ENCODE measurements at regions not wholly inside any gene's neighbourhood (a gene's known extent, or its start where the extent isn't known, plus 50 kb on each side); places are given as distances from the start of the nearest gene placed in this dataset.

DNA sequence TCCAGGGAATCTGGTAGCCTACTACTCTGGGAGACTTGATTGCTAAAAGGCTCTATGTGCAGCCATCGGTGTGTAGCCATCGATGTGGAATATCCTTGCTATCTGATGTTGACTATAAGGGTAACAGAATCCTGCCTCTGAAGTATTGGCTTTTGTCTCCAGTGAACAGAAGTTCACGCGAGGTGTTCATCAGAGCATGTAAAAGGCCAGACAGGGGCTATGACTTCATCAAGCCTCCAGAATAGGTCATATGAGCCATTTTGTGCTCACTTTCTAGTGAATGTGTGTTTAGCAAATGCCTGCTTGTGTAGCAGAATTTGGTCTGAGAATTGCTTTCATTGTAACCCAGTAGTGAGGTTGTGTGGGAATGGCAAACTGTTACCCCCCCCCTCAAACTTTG lies 66.8 kb upstream of the RAD23B start:
- TF ChIP-seq, protein P1, sequence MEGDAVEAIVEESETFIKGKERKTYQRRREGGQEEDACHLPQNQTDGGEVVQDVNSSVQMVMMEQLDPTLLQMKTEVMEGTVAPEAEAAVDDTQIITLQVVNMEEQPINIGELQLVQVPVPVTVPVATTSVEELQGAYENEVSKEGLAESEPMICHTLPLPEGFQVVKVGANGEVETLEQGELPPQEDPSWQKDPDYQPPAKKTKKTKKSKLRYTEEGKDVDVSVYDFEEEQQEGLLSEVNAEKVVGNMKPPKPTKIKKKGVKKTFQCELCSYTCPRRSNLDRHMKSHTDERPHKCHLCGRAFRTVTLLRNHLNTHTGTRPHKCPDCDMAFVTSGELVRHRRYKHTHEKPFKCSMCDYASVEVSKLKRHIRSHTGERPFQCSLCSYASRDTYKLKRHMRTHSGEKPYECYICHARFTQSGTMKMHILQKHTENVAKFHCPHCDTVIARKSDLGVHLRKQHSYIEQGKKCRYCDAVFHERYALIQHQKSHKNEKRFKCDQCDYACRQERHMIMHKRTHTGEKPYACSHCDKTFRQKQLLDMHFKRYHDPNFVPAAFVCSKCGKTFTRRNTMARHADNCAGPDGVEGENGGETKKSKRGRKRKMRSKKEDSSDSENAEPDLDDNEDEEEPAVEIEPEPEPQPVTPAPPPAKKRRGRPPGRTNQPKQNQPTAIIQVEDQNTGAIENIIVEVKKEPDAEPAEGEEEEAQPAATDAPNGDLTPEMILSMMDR (conservative IDR thresholded peaks at IDR 0.05; ENCODE audit: low read depth, low read length): no peak
- TF ChIP-seq POLR2A (IDR thresholded peaks at IDR 0.05; ENCODE audit: low read depth, low read length) (no peak), RFX5 (IDR thresholded peaks at IDR 0.05; ENCODE audit: low read depth, low read length) (no peak), BHLHE40 (IDR thresholded peaks at IDR 0.05; ENCODE audit: low read depth, low read length) (no peak), RAD21 (IDR thresholded peaks at IDR 0.05; ENCODE audit: low read length) (no peak), NFE2L2 (IDR thresholded peaks at IDR 0.05; ENCODE audit: low read depth, low read length) (no peak), CEBPB (IDR thresholded peaks at IDR 0.05; ENCODE audit: low read depth, low read length) (no peak), MXI1 (IDR thresholded peaks at IDR 0.05; ENCODE audit: borderline replicate concordance, low read depth, low read length) (no peak), ELK1 (IDR thresholded peaks at IDR 0.05; ENCODE audit: borderline replicate concordance, low read depth, low read length) (no peak), MAZ (IDR thresholded peaks at IDR 0.05; ENCODE audit: borderline replicate concordance, low read depth, low read length) (no peak), CHD1 (IDR thresholded peaks at IDR 0.05; ENCODE audit: low read depth, low read length) (no peak), SMC3 (IDR thresholded peaks at IDR 0.05; ENCODE audit: low read depth, low read length) (no peak), RCOR1 (IDR thresholded peaks at IDR 0.05; ENCODE audit: insufficient replicate concordance, low read length) (no peak)
- TF ChIP-seq, protein P2, sequence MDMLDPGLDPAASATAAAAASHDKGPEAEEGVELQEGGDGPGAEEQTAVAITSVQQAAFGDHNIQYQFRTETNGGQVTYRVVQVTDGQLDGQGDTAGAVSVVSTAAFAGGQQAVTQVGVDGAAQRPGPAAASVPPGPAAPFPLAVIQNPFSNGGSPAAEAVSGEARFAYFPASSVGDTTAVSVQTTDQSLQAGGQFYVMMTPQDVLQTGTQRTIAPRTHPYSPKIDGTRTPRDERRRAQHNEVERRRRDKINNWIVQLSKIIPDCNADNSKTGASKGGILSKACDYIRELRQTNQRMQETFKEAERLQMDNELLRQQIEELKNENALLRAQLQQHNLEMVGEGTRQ (IDR thresholded peaks at IDR 0.05; ENCODE audit: low read depth, low read length): no peak
